OCI-LY3 (cell line): ENCODE measurements at regions not wholly inside any gene's neighbourhood (a gene's known extent, or its start where the extent isn't known, plus 50 kb on each side); places are given as distances from the start of the nearest gene placed in this dataset.

Experiments used
- CTCF ChIP-seq: fragments of 200-600, 300-600 bp; sonication (generic); IDR thresholded peaks from 2 replicates; pipeline ENCODE4 v1.5.1; 2014; ENCODE audit warnings: antibody characterized with exemption, low read length, low read depth
- EZH2phosphoT487 ChIP-seq: fragments of 200-600 bp; shearing (Covaris generic); IDR thresholded peaks from 2 replicates; pipeline ENCODE4 v1.6.1; 2018; ENCODE audit warnings: antibody characterized with exemption, mixed run types, low read depth

GRCh38 chr3:151989621-151990020 lies 116.2 kb downstream of the SUCNR1 start:
- TF ChIP-seq CTCF (no peak), EZH2phosphoT487 (no peak)
